B cell (primary cell): ENCODE measurements at regions not wholly inside any gene's neighbourhood (a gene's known extent, or its start where the extent isn't known, plus 50 kb on each side); places are given as distances from the start of the nearest gene placed in this dataset.

Source experiments
- ATAC-seq: fragments of 200-7000 bp; cut with Tn5 transposase; one replicate; pipeline ENCODE4 v1.10.0; 2021; ENCODE audit warnings: low read depth, mild to moderate bottlenecking, moderate number of reproducible peaks, moderate library complexity
- CTCF ChIA-PET: fragments of 350-600 bp; sonication (Branson Sonifier 250); formaldehyde crosslinking; loops from one replicate; lab custom pipeline; 2021; ENCODE audit warnings: antibody characterized with exemption, inconsistent platforms; lab: Charles Lee
- POLR2A ChIA-PET: fragments of 350-600 bp; sonication (Branson Sonifier 250); formaldehyde crosslinking; loops from one replicate; lab custom pipeline; 2021; ENCODE audit warnings: antibody characterized with exemption; lab: Charles Lee
- DNase-seq: peaks from one replicate; pipeline ENCODE4 v3.0.0; 2013
- H2AFZ ChIP-seq: 2 replicates; pipeline ENCODE4 v1.6.1; 2012; ENCODE audit warnings: mild to moderate bottlenecking, low read depth, low read length; ENCODE audit not compliant: insufficient read depth, poor library complexity, severe bottlenecking
- H3K27ac ChIP-seq, 2 donors: 1 replicate in 1 of 2; 2 replicates in 1 of 2; pipeline ENCODE4 v1.5.1; 2012 to 2013; ENCODE audit warnings: low read length in 2 of 2, mild to moderate bottlenecking in 2 of 2, moderate library complexity in 1 of 2
- H3K27me3 ChIP-seq, 4 experiments: fragments of 200-600 bp in 1 of 4; sonication (generic) in 1 of 4; replicated peaks in 1 of 4; 1 replicate in 2 of 4; 2 replicates in 2 of 4; pipeline versions ENCODE4 v1.6.1 to v1.7.0; 2013 to 2016; ENCODE audit warnings: low read length in 3 of 4, mild to moderate bottlenecking in 2 of 4, mixed read lengths in 1 of 4, moderate library complexity in 1 of 4; ENCODE audit not compliant: insufficient read depth in 4 of 4, control insufficient read depth in 3 of 4; ENCODE audit errors: control extremely low read depth in 1 of 4
- H3K36me3 ChIP-seq, 2 experiments: replicated peaks in 1 of 2; 1 replicate in 1 of 2; 2 replicates in 1 of 2; pipeline versions ENCODE4 v1.6.1 to v1.7.1; 2013; ENCODE audit warnings: low read length in 1 of 2; ENCODE audit not compliant: insufficient read depth in 2 of 2, control insufficient read depth in 1 of 2; ENCODE audit errors: control extremely low read depth in 1 of 2, extremely low read depth in 1 of 2
- H3K4me1 ChIP-seq, 2 donors: fragments of 200-600 bp in 1 of 2; sonication (generic) in 1 of 2; 1 replicate in 1 of 2; 2 replicates in 1 of 2; pipeline versions ENCODE4 v1.5.1 to v1.6.1; 2013 to 2017; ENCODE audit warnings: low read length in 2 of 2; ENCODE audit not compliant: control insufficient read depth in 2 of 2, insufficient read depth in 2 of 2
- H3K4me2 ChIP-seq: replicated peaks from 2 replicates; pipeline ENCODE3; 2012; ENCODE audit warnings: mild to moderate bottlenecking, low read depth, low read length; ENCODE audit not compliant: poor library complexity, severe bottlenecking
- H3K4me3 ChIP-seq, 5 experiments: fragments of 200-600 bp in 1 of 5; sonication (generic) in 1 of 5; 1 replicate in 3 of 5; 2 replicates in 2 of 5; pipeline versions ENCODE4 v1.5.1 to v1.7.0; 2011 to 2016; ENCODE audit warnings: low read length in 4 of 5, mild to moderate bottlenecking in 4 of 5, low read depth in 2 of 5, control low read depth in 1 of 5, moderate library complexity in 1 of 5; ENCODE audit not compliant: insufficient read depth in 1 of 5; ENCODE audit errors: control extremely low read depth in 1 of 5, extremely low read depth in 1 of 5
- H3K79me2 ChIP-seq: fragments of 200-600 bp; sonication (generic); one replicate; pipeline ENCODE4 v1.6.0; 2016; ENCODE audit warnings: low read length; ENCODE audit not compliant: control insufficient read depth, insufficient read depth
- H3K9ac ChIP-seq: fragments of 200-600 bp; sonication (generic); 2 replicates; pipeline ENCODE4 v1.6.1; 2017; ENCODE audit warnings: mild to moderate bottlenecking, low read length, moderate library complexity
- H3K9me3 ChIP-seq, 3 donors: one replicate each; pipeline versions ENCODE4 v1.6.1 to v1.7.1; 2013; ENCODE audit warnings: low read length in 2 of 3; ENCODE audit not compliant: control insufficient read depth in 2 of 3, insufficient read depth in 1 of 3; ENCODE audit errors: control extremely low read depth in 1 of 3
- H4K20me1 ChIP-seq: 2 replicates; pipeline ENCODE4 v1.6.0; 2012; ENCODE audit warnings: mild to moderate bottlenecking, low read length; ENCODE audit not compliant: insufficient read depth, control insufficient read depth, poor library complexity, severe bottlenecking
- H3K27ac Mint-ChIP-seq: one replicate; pipeline ENCODE4 v1.8.0; 2021; ENCODE audit warnings: mixed read lengths
- H3K27me3 Mint-ChIP-seq: one replicate; pipeline ENCODE4 v1.8.0; 2021; ENCODE audit warnings: mixed read lengths
- H3K4me1 Mint-ChIP-seq: one replicate; pipeline ENCODE4 v1.8.0; 2021; ENCODE audit warnings: mixed read lengths
- H3K4me3 Mint-ChIP-seq: one replicate; pipeline ENCODE4 v1.8.0; 2021; ENCODE audit warnings: mixed read lengths
- H3K9me3 Mint-ChIP-seq: one replicate; pipeline ENCODE4 v1.8.0; 2022; ENCODE audit warnings: mixed read lengths; ENCODE audit not compliant: insufficient read depth
- EZH2 ChIP-seq: IDR thresholded peaks from 2 replicates; pipeline ENCODE4 v1.6.1; 2012; ENCODE audit warnings: borderline replicate concordance, low read depth, mild to moderate bottlenecking, moderate library complexity, low read length; ENCODE audit not compliant: insufficient read depth, poor library complexity, severe bottlenecking
- WGBS: methylation state at CpG from one replicate; pipeline ENCODE4 v1.1.5; 2013; ENCODE audit warnings: missing lambda C conversion rate; ENCODE audit not compliant: insufficient coverage; 5-methylcytosine and 5-hydroxymethylcytosine counted together
- intact Hi-C: fragments of 100-400 bp; cut with micrococcal nuclease; formaldehyde crosslinking; loops from one replicate; pipeline ENCODE4 v1.10.0; 2022
- TF ChIP-seq, protein P1 (sequence below): fragments of 200-600 bp; IDR thresholded peaks from one replicate; pipeline ENCODE4 v1.8.0; 2022; ENCODE audit warnings: antibody characterized with exemption, mild to moderate bottlenecking

DNA sequence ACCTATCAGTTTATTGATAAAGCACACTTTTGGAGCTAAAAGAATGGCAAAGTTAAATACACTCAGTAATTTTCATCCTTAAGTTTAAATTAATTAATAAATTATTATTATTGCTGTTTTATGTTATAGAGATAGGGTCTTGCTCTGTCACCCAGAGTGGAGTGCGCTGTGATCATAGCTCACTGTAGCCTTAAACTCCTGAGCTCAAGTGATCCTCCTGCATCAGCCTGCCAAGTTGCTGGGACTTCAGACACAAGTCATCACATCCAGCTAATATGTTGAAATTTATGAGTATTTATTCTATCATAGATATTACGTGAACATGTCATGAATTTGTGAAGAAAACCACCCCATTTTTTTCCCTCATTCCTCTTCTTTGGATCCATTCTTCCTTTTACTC is 64.2 kb downstream of the GJA1 start:
- ChIA-PET POLR2A (no interaction called here), CTCF (no interaction called here)
- H3K27ac Mint-ChIP-seq: no peak overlapping the region

DNA sequence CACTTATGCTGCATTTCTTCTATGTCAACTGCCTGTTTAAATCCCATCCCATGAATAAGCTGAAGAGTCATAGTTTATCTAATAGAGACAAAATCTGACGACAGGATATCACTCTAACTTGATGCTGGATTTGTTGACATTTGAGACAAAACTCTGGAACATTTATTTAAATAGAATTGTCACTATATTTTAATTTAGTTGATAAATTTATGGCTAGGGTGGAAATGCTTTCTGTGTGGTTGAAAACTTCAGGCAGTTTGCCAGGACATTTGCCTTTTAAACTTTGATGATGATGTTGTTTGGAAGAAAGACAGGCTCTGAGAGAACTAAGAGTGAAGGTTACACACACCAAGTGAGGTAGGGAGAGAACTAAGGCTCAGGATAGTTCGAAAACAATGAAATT is 68.1 kb downstream of the GJA1 start:
- H3K27ac Mint-ChIP-seq: no peak overlapping the region
- no peak overlapping the region for H3K4me2 ChIP-seq
- ATAC-seq: no peak

More for the DNA sequence above, 64.2 kb downstream of the GJA1 start:
- ATAC-seq (no peak), DNase-seq (no peak)
- Histone ChIP-seq H3K27me3 (no peaks in the 10 kb centered on the region), H3K36me3 (no peaks in the 10 kb centered on the region), H3K4me2 (no peak overlapping the region), H3K9ac (no peak overlapping the region), H3K4me1 (no peaks in the 10 kb centered on the region), H2AFZ (no peak overlapping the region), H4K20me1 (no peaks in the 10 kb centered on the region), H3K27ac (no peak overlapping the region), H3K9me3 (no peaks in the 10 kb centered on the region), H3K4me3 (no peak overlapping the region), H3K79me2 (no peaks in the 10 kb centered on the region)
- intact Hi-C loops: no loop called here
- Mint-ChIP-seq H3K4me3 (no peak overlapping the region), H3K27me3 (peaks cover 3% of the 10 kb centered on the region), H3K4me1 (no peaks in the 10 kb centered on the region), H3K9me3 (no peaks in the 10 kb centered on the region)
- WGBS: no CpG with 5 or more reads among the region's 2 CpGs
- TF ChIP-seq, protein P1, sequence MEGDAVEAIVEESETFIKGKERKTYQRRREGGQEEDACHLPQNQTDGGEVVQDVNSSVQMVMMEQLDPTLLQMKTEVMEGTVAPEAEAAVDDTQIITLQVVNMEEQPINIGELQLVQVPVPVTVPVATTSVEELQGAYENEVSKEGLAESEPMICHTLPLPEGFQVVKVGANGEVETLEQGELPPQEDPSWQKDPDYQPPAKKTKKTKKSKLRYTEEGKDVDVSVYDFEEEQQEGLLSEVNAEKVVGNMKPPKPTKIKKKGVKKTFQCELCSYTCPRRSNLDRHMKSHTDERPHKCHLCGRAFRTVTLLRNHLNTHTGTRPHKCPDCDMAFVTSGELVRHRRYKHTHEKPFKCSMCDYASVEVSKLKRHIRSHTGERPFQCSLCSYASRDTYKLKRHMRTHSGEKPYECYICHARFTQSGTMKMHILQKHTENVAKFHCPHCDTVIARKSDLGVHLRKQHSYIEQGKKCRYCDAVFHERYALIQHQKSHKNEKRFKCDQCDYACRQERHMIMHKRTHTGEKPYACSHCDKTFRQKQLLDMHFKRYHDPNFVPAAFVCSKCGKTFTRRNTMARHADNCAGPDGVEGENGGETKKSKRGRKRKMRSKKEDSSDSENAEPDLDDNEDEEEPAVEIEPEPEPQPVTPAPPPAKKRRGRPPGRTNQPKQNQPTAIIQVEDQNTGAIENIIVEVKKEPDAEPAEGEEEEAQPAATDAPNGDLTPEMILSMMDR: no peak
- TF ChIP-seq EZH2: no peak

More for the DNA sequence above, 68.1 kb downstream of the GJA1 start:
- Mint-ChIP-seq H3K4me3 (no peak overlapping the region), H3K4me1 (no peaks in the 10 kb centered on the region), H3K27me3 (peaks cover 3% of the 10 kb centered on the region), H3K9me3 (no peaks in the 10 kb centered on the region)
- ChIA-PET CTCF (no interaction called here), POLR2A (no interaction called here)
- WGBS: no CpG with 5 or more reads among the region's 2 CpGs
- DNase-seq: no peak
- TF ChIP-seq, protein P1: no peak
- no peak for TF ChIP-seq EZH2
- Histone ChIP-seq H3K27me3 (no peaks in the 10 kb centered on the region), H3K79me2 (no peaks in the 10 kb centered on the region), H3K4me1 (no peaks in the 10 kb centered on the region), H3K4me3 (no peak overlapping the region), H3K27ac (no peak overlapping the region), H4K20me1 (no peaks in the 10 kb centered on the region), H3K36me3 (no peaks in the 10 kb centered on the region), H3K9me3 (no peaks in the 10 kb centered on the region), H2AFZ (no peak overlapping the region), H3K9ac (no peak overlapping the region)
- intact Hi-C loops: no loop called here
